ENCODE measurements at regions not wholly inside any gene's neighbourhood (a gene's known extent, or its start where the extent isn't known, plus 50 kb on each side); places are given as distances from the start of the nearest gene placed in this dataset.

DNA sequence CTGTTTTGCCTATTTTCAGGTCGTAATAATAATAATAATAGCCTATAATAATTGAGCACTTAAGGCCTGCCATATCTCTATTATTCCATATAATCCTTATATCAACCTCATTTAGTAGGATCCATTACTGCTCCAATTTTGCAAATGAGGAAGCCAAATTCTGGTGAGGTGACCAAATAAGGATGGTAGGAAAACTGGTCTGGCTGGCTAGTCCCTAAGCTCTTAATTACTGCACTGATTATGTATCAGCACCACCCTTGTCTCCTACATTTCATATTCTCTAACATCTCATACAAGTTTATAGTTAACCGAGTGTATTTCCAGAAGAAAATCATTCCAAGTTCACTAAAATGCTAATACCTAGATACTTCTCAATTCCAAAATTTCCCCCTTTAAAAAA is 166.5 kb upstream of the RGMB start:
- H3K27ac ChIP-seq (ENCODE audit: low read depth, low read length): no peak overlapping the region
- no peak overlapping the region for H2BK15ac ChIP-seq (ENCODE audit: low read length)
- H4K5ac ChIP-seq (ENCODE audit: insufficient read length, low read depth, low read length): no peak overlapping the region
- no peaks in the 10 kb centered on the region for H3K9me3 ChIP-seq (ENCODE audit: insufficient read depth in 2 of 2, low read depth in 1 of 2, low read length in 1 of 2)
- H3K36me3 ChIP-seq (ENCODE audit: control insufficient read depth in 2 of 4, insufficient read depth in 4 of 4, low read length in 3 of 4): no peaks in the 10 kb centered on the region
- no peak overlapping the region for H3K4ac ChIP-seq (replicated peaks; ENCODE audit: insufficient read length, low read depth, low read length)
- CTCF ChIA-PET (ENCODE audit: partially characterized antibody): no interaction called here
- no peak for FAIRE-seq
- H2AK5ac ChIP-seq (ENCODE audit: low read depth, low read length): no peak overlapping the region
- H3K56ac ChIP-seq (replicated peaks; ENCODE audit: insufficient read length, low read depth, low read length): no peak overlapping the region
- no peak overlapping the region for H2BK5ac ChIP-seq (ENCODE audit: low read depth, low read length)
- no peak overlapping the region for H3K9ac ChIP-seq (replicated peaks in 1 of 4; ENCODE audit: extremely low read depth in 1 of 4, low read depth in 3 of 4, low read length in 3 of 4)
- H3K4me2 ChIP-seq (ENCODE audit: insufficient read depth in 1 of 2, low read depth in 2 of 2, low read length in 2 of 2): no peak overlapping the region
- H2AFZ ChIP-seq (ENCODE audit: low read length): no peak overlapping the region
- no peak overlapping the region for H4K8ac ChIP-seq (ENCODE audit: extremely low read depth, insufficient read depth, low read length)
- no peak overlapping the region for H2BK120ac ChIP-seq (replicated peaks; ENCODE audit: low read depth, low read length)
- no peak overlapping the region for H4K91ac ChIP-seq (replicated peaks; ENCODE audit: insufficient read length, low read length)
- no peak overlapping the region for H2BK12ac ChIP-seq (ENCODE audit: low read depth, low read length)
- POLR2A ChIA-PET (ENCODE audit: partially characterized antibody): no interaction called here
- no peaks in the 10 kb centered on the region for H3K4me1 ChIP-seq (replicated peaks in 1 of 4; ENCODE audit: control insufficient read depth in 3 of 4, insufficient read depth in 4 of 4, low read length in 3 of 4)
- no peak overlapping the region for H3K4me3 ChIP-seq (ENCODE audit: extremely low read depth in 1 of 4, insufficient read depth in 2 of 4, low read depth in 3 of 4, low read length in 4 of 4)
- no peaks in the 10 kb centered on the region for H3K79me1 ChIP-seq (ENCODE audit: low read depth, low read length)
- H3K23me2 ChIP-seq (ENCODE audit: low read depth, low read length): no peaks in the 10 kb centered on the region
- H3K14ac ChIP-seq (ENCODE audit: insufficient read length): no peak overlapping the region
- no peak overlapping the region for H2BK20ac ChIP-seq (ENCODE audit: low read length)
- no peak for DNase-seq (ENCODE audit: low read depth in 1 of 2, low spot score in 2 of 2)
- H4K20me1 ChIP-seq (replicated peaks in 1 of 2; ENCODE audit: control insufficient read depth in 1 of 2, insufficient read depth in 2 of 2, low read length in 2 of 2): no peaks in the 10 kb centered on the region
- H3K79me2 ChIP-seq (ENCODE audit: control insufficient read depth in 1 of 2, insufficient read depth in 2 of 2, low read length in 2 of 2): no peaks in the 10 kb centered on the region
- H3K18ac ChIP-seq (ENCODE audit: extremely low read depth, low read length): no peak overlapping the region
- H3K27me3 ChIP-seq (replicated peaks in 1 of 4; ENCODE audit: control insufficient read depth in 3 of 4, extremely low read depth in 1 of 4, insufficient read depth in 3 of 4, low read length in 3 of 4): no peaks in the 10 kb centered on the region
- WGBS, 2 experiments (ENCODE audit: extremely low coverage in 1 of 2, insufficient coverage in 1 of 2, insufficient read length in 1 of 2, insufficient replicate concordance in 2 of 2, low coverage in 1 of 2, low lambda C conversion rate in 2 of 2, missing lambda C conversion rate in 1 of 2): 91% methylated on average over 2 of the region's 2 CpGs; no CpG with 5 or more reads in 1 of the 2 experiments
- H3K23ac ChIP-seq (ENCODE audit: insufficient read length): no peak overlapping the region
- TF ChIP-seq SIN3A (conservative IDR thresholded peaks at IDR 0.05 in 1 of 2, IDR thresholded peaks at IDR 0.05 in 1 of 2; ENCODE audit: low read depth in 1 of 2, low read length in 2 of 2) (no peak), EP300 (IDR thresholded peaks at IDR 0.05; ENCODE audit: borderline replicate concordance in 1 of 2, low read depth in 2 of 2, low read length in 2 of 2) (no peak), KDM1A (IDR thresholded peaks at IDR 0.05; ENCODE audit: borderline replicate concordance, low read length) (no peak), TEAD4 (IDR thresholded peaks at IDR 0.05; ENCODE audit: low read depth, low read length) (no peak), EGR1 (IDR thresholded peaks at IDR 0.05; ENCODE audit: borderline replicate concordance, low read depth, low read length) (no peak), CTCF (IDR thresholded peaks at IDR 0.05; ENCODE audit: control extremely low read depth in 1 of 3, insufficient read depth in 1 of 3, low read depth in 1 of 3, low read length in 3 of 3) (no peak), RNF2 (IDR thresholded peaks at IDR 0.05; ENCODE audit: borderline replicate concordance, low read depth, low read length, missing control alignments, poor library complexity, severe bottlenecking) (no peak), CREB1 (IDR thresholded peaks at IDR 0.05) (no peak)

All from H1 (cell line).